ENCODE measurements at regions not wholly inside any gene's neighbourhood (a gene's known extent, or its start where the extent isn't known, plus 50 kb on each side); places are given as distances from the start of the nearest gene placed in this dataset.

- TF ChIP-seq SNAI2 (CRISPR knock-in tag; IDR thresholded peaks at IDR 0.05) (no peak), CSRNP3 (CRISPR knock-in tag; IDR thresholded peaks at IDR 0.05) (no peak), ESRRG (CRISPR knock-in tag; IDR thresholded peaks at IDR 0.05) (no peak), ZNF70 (CRISPR knock-in tag; IDR thresholded peaks at IDR 0.05) (no peak), TOX (CRISPR knock-in tag; IDR thresholded peaks at IDR 0.05; ENCODE audit: borderline replicate concordance) (no peak), TSHZ2 (CRISPR knock-in tag; IDR thresholded peaks at IDR 0.05) (no peak), OSR1 (CRISPR knock-in tag; IDR thresholded peaks at IDR 0.05) (no peak), CSDC2 (CRISPR knock-in tag; IDR thresholded peaks at IDR 0.05) (no peak), ZFP3 (CRISPR knock-in tag; IDR thresholded peaks at IDR 0.05) (no peak)
- TF ChIP-seq, protein P1, sequence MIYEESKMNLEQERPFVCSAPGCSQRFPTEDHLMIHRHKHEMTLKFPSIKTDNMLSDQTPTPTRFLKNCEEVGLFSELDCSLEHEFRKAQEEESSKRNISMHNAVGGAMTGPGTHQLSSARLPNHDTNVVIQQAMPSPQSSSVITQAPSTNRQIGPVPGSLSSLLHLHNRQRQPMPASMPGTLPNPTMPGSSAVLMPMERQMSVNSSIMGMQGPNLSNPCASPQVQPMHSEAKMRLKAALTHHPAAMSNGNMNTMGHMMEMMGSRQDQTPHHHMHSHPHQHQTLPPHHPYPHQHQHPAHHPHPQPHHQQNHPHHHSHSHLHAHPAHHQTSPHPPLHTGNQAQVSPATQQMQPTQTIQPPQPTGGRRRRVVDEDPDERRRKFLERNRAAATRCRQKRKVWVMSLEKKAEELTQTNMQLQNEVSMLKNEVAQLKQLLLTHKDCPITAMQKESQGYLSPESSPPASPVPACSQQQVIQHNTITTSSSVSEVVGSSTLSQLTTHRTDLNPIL (CRISPR knock-in tag; IDR thresholded peaks at IDR 0.05; ENCODE audit: low read depth) = no peak
- ATAC-seq = no peak
These were observed 488.3 kb upstream of the ANO5 start for GRCh38 chr11:21704539-21704938.

GRCh38 chr11:21707116-21707739 lies 485.7 kb upstream of the ANO5 start:
- TF ChIP-seq RARB (CRISPR knock-in tag; IDR thresholded peaks at IDR 0.05) (no peak), CSRNP3 (CRISPR knock-in tag; IDR thresholded peaks at IDR 0.05) (no peak), ZFP30 (CRISPR knock-in tag; IDR thresholded peaks at IDR 0.05) (no peak), ISL1 (CRISPR knock-in tag; IDR thresholded peaks at IDR 0.05) (no peak), PATZ1 (CRISPR knock-in tag; IDR thresholded peaks at IDR 0.05; ENCODE audit: borderline replicate concordance) (no peak), BACH2 (CRISPR knock-in tag; IDR thresholded peaks at IDR 0.05; ENCODE audit: borderline replicate concordance) (no peak), TOX (CRISPR knock-in tag; IDR thresholded peaks at IDR 0.05; ENCODE audit: borderline replicate concordance) (no peak), ZC3H10 (CRISPR knock-in tag; IDR thresholded peaks at IDR 0.05) (no peak), CSDC2 (CRISPR knock-in tag; IDR thresholded peaks at IDR 0.05) (no peak), PPARA (CRISPR knock-in tag; IDR thresholded peaks at IDR 0.05; ENCODE audit: borderline replicate concordance) (no peak), ZNF565 (CRISPR knock-in tag; conservative IDR thresholded peaks at IDR 0.05; ENCODE audit: low read depth) (no peak), GLIS3 (CRISPR knock-in tag; IDR thresholded peaks at IDR 0.05) (no peak), ARNTL (CRISPR knock-in tag; IDR thresholded peaks at IDR 0.05; ENCODE audit: borderline replicate concordance, low read depth) (no peak), OSR1 (CRISPR knock-in tag; IDR thresholded peaks at IDR 0.05) (no peak), TCF4 (CRISPR knock-in tag; IDR thresholded peaks at IDR 0.05; ENCODE audit: borderline replicate concordance) (no peak), TSHZ2 (CRISPR knock-in tag; IDR thresholded peaks at IDR 0.05) (no peak), ZNF8 (CRISPR knock-in tag; IDR thresholded peaks at IDR 0.05) (no peak), ZNF70 (CRISPR knock-in tag; IDR thresholded peaks at IDR 0.05) (no peak)
- ATAC-seq = no peak
